Putamen (tissue), 1 donor: ENCODE measurements at regions not wholly inside any gene's neighbourhood (a gene's known extent, or its start where the extent isn't known, plus 50 kb on each side); places are given as distances from the start of the nearest gene placed in this dataset.
"Not testable (repeated sequence)": the region's sequence is repeated elsewhere in the genome, so short reads cannot be mapped to it uniquely, and the experiment has no call there.

Source experiments
- DNase-seq: peaks from one replicate; pipeline ENCODE4 v3.0.0-alpha.2; 2016; ENCODE audit warnings: low spot score

- DNase-seq: no peak
These were observed 89.7 kb upstream of the GBE1 start for GRCh38 chr3:81851176-81851575.

DNA sequence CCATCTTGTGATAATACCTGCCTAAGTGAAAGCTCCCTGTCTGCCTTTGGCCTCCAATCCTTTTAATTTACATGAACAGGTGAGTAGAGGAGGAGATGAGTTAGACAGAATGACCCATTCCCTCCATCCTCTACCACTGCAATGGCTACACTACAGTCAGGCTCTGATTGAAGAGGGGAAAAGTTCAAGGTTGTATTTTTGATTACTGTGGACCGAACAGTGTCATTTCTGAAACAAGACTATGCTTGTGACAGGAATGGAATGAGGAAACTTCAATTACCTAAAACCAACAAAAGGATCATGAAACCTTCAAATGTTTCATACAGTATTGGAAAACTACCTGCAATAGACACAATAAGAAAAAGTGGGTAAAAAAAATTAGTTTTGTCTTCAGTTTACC is 85.5 kb upstream of the GBE1 start:
- no peak for DNase-seq

DNA sequence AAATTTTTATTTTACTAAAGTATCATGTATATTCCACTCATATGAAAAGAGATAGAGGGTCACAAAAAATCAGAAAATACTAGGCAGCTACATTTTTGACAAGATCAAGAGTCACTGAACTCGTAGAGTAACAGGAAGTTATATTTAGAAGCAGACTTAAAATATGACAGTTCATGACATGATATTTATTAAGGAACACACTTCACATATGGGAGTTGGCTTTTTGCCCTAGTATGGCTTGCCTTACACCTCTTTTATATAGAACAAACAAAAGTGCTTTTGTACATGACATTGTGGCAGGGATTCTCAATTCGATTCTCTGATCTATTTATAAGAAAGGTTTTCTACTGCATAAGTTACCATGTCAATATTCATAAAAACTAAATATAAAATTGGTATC is 80.1 kb upstream of the GBE1 start:
- no peak for DNase-seq

DNA sequence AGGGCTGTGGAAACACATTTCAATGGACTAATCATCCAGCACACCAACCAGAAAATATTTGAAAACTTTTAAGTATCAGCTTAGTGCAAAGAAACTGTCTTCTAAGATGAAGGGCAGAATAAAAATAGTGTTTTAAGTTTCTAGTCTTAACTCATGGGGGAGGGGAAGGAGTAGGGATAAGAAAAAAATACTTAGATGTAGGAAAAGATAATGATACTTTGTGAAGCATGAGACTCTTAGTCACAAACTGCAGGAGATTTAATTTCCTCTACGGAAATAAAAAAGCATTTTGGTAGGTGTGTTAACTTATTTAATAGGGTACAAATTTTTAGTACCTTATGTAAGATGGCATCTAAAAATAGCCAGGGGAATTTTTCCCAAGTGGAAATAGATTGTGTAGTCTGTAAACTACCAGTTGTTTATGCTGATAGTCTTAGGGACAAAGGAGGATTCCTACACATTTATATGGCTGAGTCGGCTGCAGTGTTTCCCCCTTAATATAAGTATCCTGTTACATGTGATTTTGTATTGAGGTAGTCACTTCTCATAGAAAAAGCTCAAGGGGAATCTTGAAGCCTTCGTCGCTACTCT is 78.2 kb upstream of the GBE1 start:
- DNase-seq: no peak

DNA sequence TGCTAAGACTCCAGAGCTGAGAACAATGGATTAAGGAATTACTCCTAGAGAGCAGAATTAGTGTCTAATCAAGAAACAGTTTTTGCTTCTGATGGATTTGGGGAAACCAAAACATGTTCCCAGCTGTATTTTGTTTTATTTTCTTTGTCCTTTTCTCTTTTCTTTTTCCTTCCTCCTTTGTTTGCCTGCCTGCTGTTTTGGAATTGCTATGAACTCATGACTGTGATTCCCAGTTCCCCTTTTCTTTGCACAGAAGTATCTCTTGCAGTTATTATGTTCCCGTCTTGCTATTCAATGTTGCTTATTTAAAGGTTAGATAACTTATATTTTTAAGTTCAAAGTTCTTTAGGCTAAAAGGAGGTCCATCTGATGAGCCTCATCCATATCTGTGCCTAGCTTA is 77.0 kb upstream of the GBE1 start:
- DNase-seq: no peak

DNA sequence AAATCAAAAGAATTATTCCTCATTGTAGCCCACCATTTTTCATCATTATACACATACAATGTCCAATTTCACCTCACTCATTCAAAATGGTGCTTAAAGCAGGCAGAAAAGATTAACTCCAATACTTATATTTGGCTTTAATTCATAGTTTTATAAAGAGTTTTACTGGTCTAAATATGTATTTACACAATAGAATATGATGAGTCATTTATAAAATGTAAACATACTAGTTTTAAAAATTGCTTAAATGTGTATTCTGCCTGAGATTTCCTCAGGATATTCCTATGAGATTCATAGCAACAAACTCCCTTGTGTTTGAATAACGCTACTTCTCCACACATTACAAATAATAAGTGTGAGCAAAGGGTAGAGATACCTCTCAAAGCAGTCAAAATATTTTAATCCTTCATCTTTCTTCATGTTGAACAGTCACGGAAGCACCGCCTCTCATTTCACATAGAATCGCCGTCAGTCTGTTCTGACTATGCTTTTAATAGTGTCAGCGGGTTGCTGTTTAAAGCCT is 75.7 kb upstream of the GBE1 start:
- DNase-seq: no peak

DNA sequence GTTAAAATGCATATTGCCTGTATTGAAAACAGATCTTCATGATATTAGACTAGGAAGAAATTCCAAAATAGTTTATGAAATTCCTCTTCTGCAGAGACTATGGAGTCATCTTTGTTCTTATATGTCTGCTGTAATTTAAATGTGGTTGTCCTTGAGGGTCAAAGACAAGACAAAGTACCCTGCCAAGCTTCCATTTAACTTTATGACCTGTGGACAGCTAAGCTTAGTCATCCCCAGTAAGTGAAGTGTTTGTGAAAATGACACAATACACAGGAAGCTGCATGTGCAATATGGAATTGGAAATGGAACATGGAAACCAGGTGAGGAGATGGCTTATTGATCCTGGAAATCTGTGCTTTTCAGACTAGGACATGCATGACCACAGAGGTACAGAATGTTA is 68.5 kb upstream of the GBE1 start:
- DNase-seq: no peak

- DNase-seq: not testable (repeated sequence)
These were observed 67.8 kb upstream of the GBE1 start for GRCh38 chr3:81829272-81829671.

DNA sequence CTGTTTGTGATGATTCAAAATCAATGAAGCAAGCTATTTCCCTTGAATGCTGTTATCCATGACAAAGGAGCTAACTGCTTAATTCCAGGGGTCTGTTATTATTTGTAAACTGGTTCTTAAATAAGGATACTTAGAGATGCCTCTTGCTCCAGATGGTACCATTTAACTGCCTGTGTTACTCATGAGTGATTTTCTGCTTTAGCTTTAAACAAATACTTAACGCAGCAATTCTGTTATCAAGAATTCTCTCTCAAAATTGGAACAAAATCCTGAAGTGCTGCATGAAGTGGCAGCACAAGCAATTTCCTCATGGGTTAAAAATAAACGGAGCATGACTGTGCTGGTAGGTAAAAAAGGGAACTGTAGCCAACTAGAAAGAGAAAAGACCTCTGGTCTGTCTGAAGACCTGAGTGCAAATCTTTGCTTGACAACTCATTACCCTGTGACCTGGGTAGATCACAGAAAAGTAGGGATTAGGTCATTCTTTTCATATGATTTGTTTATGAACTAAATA is 62.5 kb upstream of the GBE1 start:
- DNase-seq: peak; percentile 13

DNA sequence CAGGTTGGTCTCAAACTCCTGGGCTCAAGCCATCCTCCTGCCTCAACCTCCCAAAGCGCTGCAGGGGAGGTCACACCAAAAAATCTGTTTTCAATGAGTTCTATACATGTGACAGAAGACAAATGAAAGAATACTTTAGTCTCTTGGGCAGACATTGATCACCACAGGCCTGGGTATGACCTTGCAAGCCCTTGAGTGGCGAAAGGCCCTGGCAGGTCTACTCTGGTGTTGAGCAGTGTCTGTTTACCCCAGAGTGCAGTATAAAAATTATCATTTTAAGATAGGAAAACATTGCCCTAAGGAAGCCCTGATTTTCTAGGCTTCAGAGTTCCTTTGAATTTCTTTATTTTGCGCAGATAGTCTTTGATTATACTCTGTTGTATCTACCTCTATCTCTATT is 61.6 kb upstream of the GBE1 start:
- DNase-seq: no peak

DNA sequence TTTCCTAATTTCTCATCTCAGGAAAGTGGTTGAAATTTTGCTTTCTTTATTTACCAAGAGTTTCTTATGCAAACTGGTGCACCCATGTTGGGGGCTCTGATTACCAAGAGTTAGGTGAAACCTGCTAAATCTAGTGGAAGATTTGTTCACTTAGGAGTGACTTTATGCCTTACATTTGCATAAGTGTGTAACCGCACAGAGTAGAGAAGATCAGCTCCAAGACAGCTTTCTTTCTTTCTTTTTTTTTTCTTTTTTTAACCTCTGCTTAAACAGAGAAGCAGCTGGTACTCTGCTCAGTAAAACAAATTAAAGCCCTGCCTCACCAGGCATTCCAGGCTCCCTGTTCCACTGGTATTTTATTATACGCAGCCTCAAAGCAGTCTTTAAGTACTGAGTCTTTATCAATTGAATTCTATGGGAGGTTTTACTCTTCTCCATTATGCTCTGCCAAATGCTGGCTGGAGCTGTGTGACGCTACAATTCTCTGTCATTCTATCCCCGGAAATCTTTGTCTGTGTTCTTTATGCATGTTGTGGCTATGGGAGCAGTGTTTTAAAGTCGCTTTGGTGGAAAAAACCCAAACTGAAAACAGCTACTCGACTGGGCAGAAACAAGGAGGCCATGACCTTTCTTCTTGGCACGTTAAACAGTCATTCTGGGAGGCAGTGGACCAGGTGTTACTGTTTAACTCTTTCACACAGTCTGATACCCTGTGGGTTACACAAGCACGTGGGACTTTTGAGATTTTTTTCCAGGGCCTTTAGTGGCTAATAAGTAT is 55.2 kb upstream of the GBE1 start:
- no peak for DNase-seq

GRCh38 chr3:81812098-81812497 is 50.7 kb upstream of the GBE1 start:
- not testable (repeated sequence) for DNase-seq
